GM12878 (cell line): ENCODE measurements at regions not wholly inside any gene's neighbourhood (a gene's known extent, or its start where the extent isn't known, plus 50 kb on each side); places are given as distances from the start of the nearest gene placed in this dataset.

ENCODE experiments used
- ATAC-seq: fragments of 200-7000 bp; cut with Tn5 transposase; 3 replicates; pipeline ENCODE4 v1.9.1; 2020; ENCODE audit warnings: mild to moderate bottlenecking, moderate library complexity
- BruUV-seq: library from RNA; stranded (reverse); fragments of 400-500 nt; replicated peaks from 2 replicates; lab custom pipeline; 2021; lab: Mats Ljungman, UMichigan
- CTCF ChIA-PET: fragments of 300-600 bp; sonication (Branson Sonifier 250); formaldehyde crosslinking; extraction: SDS; loops from one replicate; lab custom pipeline; 2021; ENCODE audit warnings: inconsistent platforms; lab: Yijun Ruan, JAX
- POLR2A ChIA-PET: fragments of 350-600 bp; formaldehyde crosslinking; extraction: SDS; loops from one replicate; lab custom pipeline; 2021; ENCODE audit warnings: inconsistent platforms; lab: Charles Lee
- RAD21 ChIA-PET: fragments of 300-600 bp; sonication (Branson Sonifier 250); formaldehyde crosslinking; loops from one replicate; lab custom pipeline; 2023; ENCODE audit warnings: antibody characterized with exemption; ENCODE audit not compliant: unreplicated experiment; lab: Charles Lee
- SMC1A ChIA-PET: fragments of 300-600 bp; sonication (Branson Sonifier 250); formaldehyde crosslinking; loops from one replicate; lab custom pipeline; 2023; ENCODE audit not compliant: unreplicated experiment, uncharacterized antibody; lab: Charles Lee
- DNase-seq: peaks from one replicate; pipeline ENCODE4 v3.0.0-alpha.2; 2011; ENCODE audit warnings: low read depth, low spot score
- FAIRE-seq: peaks from 3 replicates; lab custom pipeline; 2011; peaks lifted over from hg19 to GRCh38; lab: Jason Lieb, UNC
- H2AFZ ChIP-seq: 2 replicates; pipeline ENCODE4 v1.6.0; 2011; ENCODE audit warnings: low read depth, low read length, control low read depth; ENCODE audit not compliant: control insufficient read depth
- H3K27ac ChIP-seq: 2 replicates; pipeline ENCODE4 v1.5.1; 2011; ENCODE audit warnings: control low read depth; ENCODE audit not compliant: control insufficient read depth, insufficient read depth
- H3K27me3 ChIP-seq, 2 experiments: replicated peaks in 1 of 2; 2 replicates each; pipeline versions ENCODE4 v1.6.0 to v1.6.1; 2011; ENCODE audit warnings: low read length in 1 of 2; ENCODE audit not compliant: control insufficient read depth in 2 of 2, insufficient read depth in 2 of 2
- H3K36me3 ChIP-seq, 2 experiments: 2 replicates each; pipeline ENCODE4 v1.5.1; 2011; ENCODE audit warnings: low read length in 1 of 2; ENCODE audit not compliant: control insufficient read depth in 2 of 2, insufficient read depth in 2 of 2
- H3K4me1 ChIP-seq: 2 replicates; pipeline ENCODE4 v1.6.1; 2011; ENCODE audit warnings: mild to moderate bottlenecking, low read length, moderate library complexity, mixed read lengths; ENCODE audit not compliant: control insufficient read depth, insufficient read depth
- H3K4me2 ChIP-seq: 2 replicates; pipeline ENCODE4 v1.6.0; 2011; ENCODE audit warnings: control low read depth; ENCODE audit not compliant: control insufficient read depth, insufficient read depth
- H3K4me3 ChIP-seq: fragments of 200-600 bp; sonication (generic); 2 replicates; pipeline ENCODE4 v1.5.1; 2016
- H3K79me2 ChIP-seq: 2 replicates; pipeline ENCODE4 v1.6.0; 2011; ENCODE audit warnings: low read length; ENCODE audit not compliant: control insufficient read depth, insufficient read depth
- H3K9ac ChIP-seq: 2 replicates; pipeline ENCODE4 v1.8.0; 2011; ENCODE audit warnings: low read length, control low read depth, mixed read lengths; ENCODE audit not compliant: control insufficient read depth, insufficient read depth
- H3K9me3 ChIP-seq: replicated peaks from 3 replicates; pipeline ENCODE4 v1.5.1; 2011; ENCODE audit warnings: mild to moderate bottlenecking, low read length; ENCODE audit not compliant: control insufficient read depth, insufficient read depth
- H4K20me1 ChIP-seq: 2 replicates; pipeline ENCODE4 v1.6.0; 2011; ENCODE audit not compliant: control insufficient read depth, insufficient read depth
- CHD4 ChIP-seq: fragments of 200-600 bp; sonication (generic); IDR thresholded peaks from 2 replicates; pipeline ENCODE4 v1.6.1; 2016; ENCODE audit warnings: mild to moderate bottlenecking
- RB1 ChIP-seq: fragments of 450-650 bp; formaldehyde crosslinking; IDR thresholded peaks from 2 replicates; pipeline ENCODE4 v1.6.1; 2017; ENCODE audit warnings: mild to moderate bottlenecking, borderline replicate concordance
- SPI1 ChIP-seq: IDR thresholded peaks from 2 replicates; pipeline ENCODE4 v1.6.1; 2011; ENCODE audit warnings: low read depth, mild to moderate bottlenecking, low read length, moderate library complexity, borderline replicate concordance; ENCODE audit not compliant: insufficient read depth
- SRF ChIP-seq, 2 experiments: IDR thresholded peaks; 2 replicates each; pipeline ENCODE4 v1.6.1; 2011; ENCODE audit warnings: low read depth in 2 of 2, low read length in 2 of 2, mild to moderate bottlenecking in 1 of 2, moderate library complexity in 1 of 2
- STAT3 ChIP-seq: IDR thresholded peaks from 2 replicates; pipeline ENCODE4 v1.6.1; 2011; ENCODE audit warnings: low read depth, low read length, improper control_type of control experiment
- ZNF384 ChIP-seq: IDR thresholded peaks from 2 replicates; pipeline ENCODE4 v1.6.1; 2012; ENCODE audit warnings: low read depth, mild to moderate bottlenecking, low read length, improper control_type of control experiment, borderline replicate concordance
- WGBS: methylation state at CpG from one replicate; pipeline ENCODE4 v1.1.6; 2016; ENCODE audit warnings: low lambda C conversion rate; ENCODE audit not compliant: insufficient replicate concordance, insufficient coverage; ENCODE audit errors: missing lambda C conversion rate; 5-methylcytosine and 5-hydroxymethylcytosine counted together
- in situ Hi-C: fragments of 300-500 bp; cut with MboI; formaldehyde crosslinking; loops from 9 replicates; pipeline ENCODE4 v1.14.3; 2018; ENCODE audit warnings: mixed read lengths
- intact Hi-C: fragments of 100-400 bp; cut with micrococcal nuclease; formaldehyde crosslinking; loops from one replicate; pipeline ENCODE4 v1.14.2; 2022; ENCODE audit not compliant: unreplicated experiment
- TF ChIP-seq, protein P1 (sequence below): IDR thresholded peaks from 2 replicates; pipeline ENCODE4 v1.6.1; 2011; ENCODE audit warnings: low read depth, mild to moderate bottlenecking, low read length, moderate library complexity, borderline replicate concordance; ENCODE audit errors: extremely low read depth
- TF ChIP-seq, protein P2 (sequence below): fragments of 450-650 bp; IDR thresholded peaks from 2 replicates; pipeline ENCODE4 v1.6.1; 2016; ENCODE audit warnings: mild to moderate bottlenecking
- TF ChIP-seq, protein P3 (sequence below): fragments of 450-650 bp; IDR thresholded peaks from 2 replicates; pipeline ENCODE4 v1.6.1; 2017; ENCODE audit warnings: mild to moderate bottlenecking

DNA sequence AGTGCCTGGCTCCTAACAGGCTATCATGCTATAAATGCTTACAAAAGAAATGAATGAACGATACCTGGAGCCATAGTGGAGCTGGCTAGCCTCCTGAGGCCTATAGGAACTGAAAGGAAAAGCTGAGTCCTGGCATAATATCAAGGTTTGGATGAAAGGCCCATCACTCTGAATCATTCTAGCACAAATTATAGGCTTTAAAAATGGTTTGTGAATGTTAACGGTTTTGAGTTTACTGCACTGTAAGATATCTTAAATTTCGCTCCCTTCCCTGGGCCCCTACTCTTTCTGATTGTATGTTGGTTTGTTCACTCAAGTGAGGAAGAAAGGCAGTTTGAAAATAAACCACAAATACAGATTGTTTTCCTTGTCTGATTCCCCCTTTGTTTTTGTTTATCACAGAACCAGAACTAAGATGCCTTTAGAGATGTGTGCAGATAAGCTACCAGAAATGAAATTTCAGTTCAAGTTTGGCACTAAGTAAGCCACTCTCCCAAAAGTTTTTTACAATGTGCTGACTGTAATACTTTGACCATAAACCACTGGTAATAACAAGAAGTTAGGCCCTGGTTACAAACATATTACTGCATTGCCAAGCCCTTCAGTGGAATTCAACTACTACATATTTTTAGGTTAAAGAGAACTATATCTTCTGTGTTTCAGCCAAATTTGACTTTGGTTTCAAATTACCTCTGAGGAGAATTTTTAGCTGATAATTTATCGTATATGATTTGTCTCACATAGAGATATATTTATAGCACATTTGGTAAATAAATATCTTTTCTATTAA, 89.5 kb downstream of the ALX1 start (continued):
- TF ChIP-seq CHD4: no peak
- no peak for TF ChIP-seq RB1
- no peak for TF ChIP-seq STAT3
- TF ChIP-seq SRF (IDR thresholded peaks at IDR 0.05; ENCODE audit: low read depth in 2 of 2, low read length in 2 of 2): no peak

DNA sequence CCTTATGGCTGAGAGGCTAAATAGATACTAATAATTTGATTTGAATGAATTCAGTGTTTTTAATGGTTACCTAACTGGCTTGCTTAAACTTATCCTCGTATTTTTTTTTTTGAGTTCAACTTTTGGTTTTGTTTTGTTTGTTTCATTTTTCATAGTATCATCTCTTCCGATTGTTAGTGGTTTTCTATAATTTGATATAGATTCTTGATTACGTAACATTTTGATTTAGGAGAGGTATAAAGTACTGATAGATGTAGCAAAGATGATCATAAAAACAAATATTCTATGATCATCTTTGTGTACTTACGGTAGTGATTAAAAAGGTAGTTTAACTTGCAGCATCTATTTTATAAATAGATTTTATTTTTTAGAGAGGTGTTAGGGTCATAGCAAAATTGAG, 93.0 kb downstream of the ALX1 start:
- 50% methylated on average over 4 of the region's 4 CpGs for WGBS
- DNase-seq (no peak), FAIRE-seq (no peak)

More for the DNA sequence above, 93.0 kb downstream of the ALX1 start:
- H3K27ac ChIP-seq: no peak overlapping the region
- TF ChIP-seq CHD4 (no peak), ZNF384 (no peak), SPI1 (no peak)
- TF ChIP-seq, protein P1, sequence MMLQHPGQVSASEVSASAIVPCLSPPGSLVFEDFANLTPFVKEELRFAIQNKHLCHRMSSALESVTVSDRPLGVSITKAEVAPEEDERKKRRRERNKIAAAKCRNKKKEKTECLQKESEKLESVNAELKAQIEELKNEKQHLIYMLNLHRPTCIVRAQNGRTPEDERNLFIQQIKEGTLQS: no peak
- TF ChIP-seq, protein P2, sequence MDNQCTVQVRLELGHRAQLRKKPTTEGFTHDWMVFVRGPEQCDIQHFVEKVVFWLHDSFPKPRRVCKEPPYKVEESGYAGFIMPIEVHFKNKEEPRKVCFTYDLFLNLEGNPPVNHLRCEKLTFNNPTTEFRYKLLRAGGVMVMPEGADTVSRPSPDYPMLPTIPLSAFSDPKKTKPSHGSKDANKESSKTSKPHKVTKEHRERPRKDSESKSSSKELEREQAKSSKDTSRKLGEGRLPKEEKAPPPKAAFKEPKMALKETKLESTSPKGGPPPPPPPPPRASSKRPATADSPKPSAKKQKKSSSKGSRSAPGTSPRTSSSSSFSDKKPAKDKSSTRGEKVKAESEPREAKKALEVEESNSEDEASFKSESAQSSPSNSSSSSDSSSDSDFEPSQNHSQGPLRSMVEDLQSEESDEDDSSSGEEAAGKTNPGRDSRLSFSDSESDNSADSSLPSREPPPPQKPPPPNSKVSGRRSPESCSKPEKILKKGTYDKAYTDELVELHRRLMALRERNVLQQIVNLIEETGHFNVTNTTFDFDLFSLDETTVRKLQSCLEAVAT: no peak
- TF ChIP-seq, protein P3, sequence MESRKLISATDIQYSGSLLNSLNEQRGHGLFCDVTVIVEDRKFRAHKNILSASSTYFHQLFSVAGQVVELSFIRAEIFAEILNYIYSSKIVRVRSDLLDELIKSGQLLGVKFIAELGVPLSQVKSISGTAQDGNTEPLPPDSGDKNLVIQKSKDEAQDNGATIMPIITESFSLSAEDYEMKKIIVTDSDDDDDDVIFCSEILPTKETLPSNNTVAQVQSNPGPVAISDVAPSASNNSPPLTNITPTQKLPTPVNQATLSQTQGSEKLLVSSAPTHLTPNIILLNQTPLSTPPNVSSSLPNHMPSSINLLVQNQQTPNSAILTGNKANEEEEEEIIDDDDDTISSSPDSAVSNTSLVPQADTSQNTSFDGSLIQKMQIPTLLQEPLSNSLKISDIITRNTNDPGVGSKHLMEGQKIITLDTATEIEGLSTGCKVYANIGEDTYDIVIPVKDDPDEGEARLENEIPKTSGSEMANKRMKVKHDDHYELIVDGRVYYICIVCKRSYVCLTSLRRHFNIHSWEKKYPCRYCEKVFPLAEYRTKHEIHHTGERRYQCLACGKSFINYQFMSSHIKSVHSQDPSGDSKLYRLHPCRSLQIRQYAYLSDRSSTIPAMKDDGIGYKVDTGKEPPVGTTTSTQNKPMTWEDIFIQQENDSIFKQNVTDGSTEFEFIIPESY: no peak
- H3K36me3 ChIP-seq: no peaks in the 10 kb centered on the region
- POLR2A ChIA-PET: no interaction called here
- intact Hi-C loops: no loop called here
- ATAC-seq: no peak
- CTCF ChIA-PET: no interaction called here
- no peak overlapping the region for H2AFZ ChIP-seq
- in situ Hi-C loops: no loop called here
- no peaks in the 10 kb centered on the region for H3K9me3 ChIP-seq
- H3K27me3 ChIP-seq: no peaks in the 10 kb centered on the region; a peak in 1 of 4 replicates
- no peaks in the 10 kb centered on the region for H4K20me1 ChIP-seq
- no peak overlapping the region for H3K4me3 ChIP-seq
- no peak overlapping the region for H3K4me2 ChIP-seq
- H3K9ac ChIP-seq: no peak overlapping the region
- H3K4me1 ChIP-seq: no peaks in the 10 kb centered on the region
- RAD21 ChIA-PET: no interaction called here
- BruUV-seq: no TSS peak
- SMC1A ChIA-PET: interaction anchor here (1.0 kb wide), 1 partner anchor 59 kb away, joined by 3 read pairs; no protein-coding TSS in a partner anchor
- H3K79me2 ChIP-seq: no peaks in the 10 kb centered on the region
